NCI-H82 treated with DMSO at 0.1 percent for 48 hours (cell line): ENCODE measurements at regions not wholly inside any gene's neighbourhood (a gene's known extent, or its start where the extent isn't known, plus 50 kb on each side); places are given as distances from the start of the nearest gene placed in this dataset.

Experiments used
- DNase-seq: peaks from one replicate; lab custom pipeline; 2025; ENCODE audit not compliant: unreplicated experiment; lab: John Stamatoyannopoulos, UW

DNA sequence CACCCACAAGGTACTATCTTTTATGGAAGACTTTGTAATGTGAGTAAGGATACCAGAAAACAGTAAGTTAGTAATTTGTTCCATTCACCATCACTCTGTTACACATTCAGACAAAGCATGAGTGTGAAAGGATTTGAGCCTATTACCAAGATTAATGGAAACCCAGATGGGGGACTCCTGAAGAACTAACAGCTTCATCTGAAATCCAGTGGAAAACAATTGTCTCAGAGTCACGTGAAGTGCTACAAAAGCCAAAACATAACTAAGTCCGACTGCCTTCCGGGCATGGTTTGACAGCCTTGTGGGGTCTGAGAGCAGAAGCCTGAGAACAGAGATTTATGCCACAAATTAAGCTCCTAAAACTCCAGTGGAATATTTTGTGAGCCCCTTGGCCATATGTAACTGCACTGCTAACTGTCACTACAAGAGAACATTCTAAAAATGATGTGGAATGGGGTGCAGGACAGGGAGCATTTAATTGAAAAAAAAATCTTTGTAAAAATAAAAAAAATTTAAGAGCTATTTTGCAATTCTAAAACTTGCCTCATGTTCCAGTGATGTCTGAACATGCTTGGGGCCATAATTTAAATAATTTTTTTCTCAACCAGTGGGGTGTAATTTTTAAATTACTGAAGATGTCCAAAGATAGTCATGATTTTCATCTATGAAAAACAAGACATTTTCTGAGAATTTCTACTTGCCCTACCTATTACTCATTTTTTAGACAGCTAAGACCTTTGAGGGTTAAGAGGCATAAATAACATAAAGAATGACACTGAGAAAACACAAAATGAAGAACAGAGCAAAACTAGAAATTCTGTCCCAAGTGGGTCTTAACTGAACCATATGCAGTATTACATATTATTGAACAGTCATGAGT lies 555.0 kb downstream of the INHBA start:
- DNase-seq = peak; percentile 10

GRCh38 chr7:41146429-41146828 lies 556.5 kb downstream of the INHBA start:
- DNase-seq = no peak

DNA sequence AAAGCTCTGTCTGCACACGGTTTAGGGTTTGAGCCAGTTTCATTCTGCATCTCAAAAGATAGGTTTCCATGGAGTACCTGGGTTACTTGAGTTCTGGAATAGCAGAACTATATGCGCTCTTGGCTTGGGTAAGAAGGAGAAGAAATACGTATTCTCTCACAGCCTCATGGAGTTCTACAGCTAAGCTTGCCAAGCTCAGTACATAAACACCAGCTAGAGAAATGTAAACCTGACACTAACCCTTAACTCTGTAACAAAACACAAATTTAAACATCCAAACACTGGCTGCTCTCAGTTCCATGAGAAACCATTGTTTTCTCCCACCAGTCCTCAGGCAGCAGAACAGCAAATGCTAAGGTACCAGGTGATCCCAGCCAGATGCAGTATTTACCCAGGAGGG lies 557.2 kb downstream of the INHBA start:
- DNase-seq = no peak

GRCh38 chr7:41142904-41143473 lies 559.9 kb downstream of the INHBA start:
- no peak for DNase-seq

DNA sequence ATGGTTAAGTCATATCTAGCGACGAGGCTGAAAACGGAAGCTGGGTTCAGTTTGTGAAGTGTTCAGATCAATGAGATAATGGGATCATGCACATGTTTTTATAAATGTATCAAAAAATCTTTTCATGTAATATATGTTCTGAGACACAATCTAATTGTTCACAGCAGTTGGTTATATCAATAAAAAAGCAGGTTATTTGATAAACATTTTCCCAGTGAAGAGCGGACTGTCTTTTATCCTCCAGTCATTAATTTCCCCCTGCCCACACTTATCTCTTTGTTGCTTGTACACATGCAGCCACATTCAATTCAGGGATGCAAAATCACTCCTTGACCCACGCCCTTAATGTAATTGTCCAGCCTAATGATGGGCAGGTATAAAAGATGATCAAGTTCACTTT lies 563.1 kb downstream of the INHBA start:
- DNase-seq = no peak

DNA sequence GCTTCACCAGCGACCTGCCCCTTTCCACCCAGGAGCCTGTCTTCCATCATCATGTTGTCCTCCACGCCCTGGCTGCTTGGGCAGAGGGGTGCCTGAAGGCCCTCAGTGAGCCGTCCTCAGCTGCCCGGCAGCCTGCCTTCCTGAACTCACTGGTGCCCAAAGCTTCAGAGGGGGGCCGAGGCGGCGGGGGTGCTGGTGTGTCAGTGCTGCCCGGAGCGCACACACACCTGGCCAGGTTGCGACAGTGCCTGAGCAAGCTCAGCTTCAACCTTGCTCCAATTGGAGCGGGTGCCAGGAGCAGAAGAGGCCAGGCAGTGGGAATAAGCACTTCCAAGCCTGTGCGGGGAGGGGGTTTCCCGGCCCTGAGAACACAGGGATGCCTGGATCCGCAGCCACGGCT lies 566.3 kb downstream of the INHBA start:
- no peak for DNase-seq

DNA sequence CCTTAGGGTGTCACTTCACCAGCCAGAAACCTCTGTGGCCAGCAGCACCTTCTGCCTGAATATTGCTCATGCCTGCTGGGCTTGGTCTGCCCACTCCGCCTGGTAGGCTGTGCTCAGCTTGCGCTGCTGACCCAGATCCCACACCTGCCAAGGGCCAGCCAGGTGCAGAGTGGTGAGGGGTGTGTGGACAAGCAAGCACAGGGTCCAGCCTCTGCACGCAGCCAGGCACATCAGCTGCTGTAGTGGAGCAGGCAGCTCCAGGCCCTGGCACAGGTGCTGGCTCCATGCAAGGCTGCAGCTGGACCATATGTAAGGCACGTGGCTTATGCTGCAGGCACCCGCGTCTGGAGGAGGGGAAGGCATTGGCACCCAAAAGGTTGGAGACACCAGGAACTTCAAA lies 567.4 kb downstream of the INHBA start:
- DNase-seq = no peak

GRCh38 chr7:41134300-41135255 lies 568.3 kb downstream of the INHBA start:
- DNase-seq = no peak

DNA sequence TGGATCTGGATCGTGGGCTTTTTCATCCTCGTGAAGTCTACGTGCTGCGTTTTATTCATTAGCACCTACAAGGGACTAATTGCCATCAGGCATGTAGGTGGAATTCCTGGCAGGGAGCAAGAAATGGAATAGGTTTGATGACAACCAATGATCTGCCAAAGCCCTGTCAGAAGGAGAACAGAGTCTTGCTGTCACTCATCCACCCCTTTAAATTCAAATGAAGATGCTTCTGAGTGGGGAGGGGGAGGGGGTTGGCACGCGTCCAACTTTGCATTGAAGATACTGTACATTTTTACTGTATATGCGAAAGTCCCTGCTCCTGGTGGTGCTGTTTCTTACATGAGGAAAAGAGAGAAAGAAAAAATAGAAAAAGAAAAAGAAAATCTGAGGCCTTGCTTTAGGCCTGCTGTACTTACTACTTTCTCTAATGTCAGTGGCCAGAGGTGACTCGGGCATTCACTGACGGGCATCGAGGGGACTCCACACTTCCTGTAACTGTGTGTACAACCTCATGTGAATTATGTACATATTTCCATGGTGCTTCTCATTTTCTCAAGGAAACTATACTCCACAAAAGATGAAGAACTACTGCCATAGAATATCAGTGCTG lies 569.1 kb downstream of the INHBA start:
- no peak for DNase-seq

GRCh38 chr7:41131956-41132355 lies 570.9 kb downstream of the INHBA start:
- no peak for DNase-seq

DNA sequence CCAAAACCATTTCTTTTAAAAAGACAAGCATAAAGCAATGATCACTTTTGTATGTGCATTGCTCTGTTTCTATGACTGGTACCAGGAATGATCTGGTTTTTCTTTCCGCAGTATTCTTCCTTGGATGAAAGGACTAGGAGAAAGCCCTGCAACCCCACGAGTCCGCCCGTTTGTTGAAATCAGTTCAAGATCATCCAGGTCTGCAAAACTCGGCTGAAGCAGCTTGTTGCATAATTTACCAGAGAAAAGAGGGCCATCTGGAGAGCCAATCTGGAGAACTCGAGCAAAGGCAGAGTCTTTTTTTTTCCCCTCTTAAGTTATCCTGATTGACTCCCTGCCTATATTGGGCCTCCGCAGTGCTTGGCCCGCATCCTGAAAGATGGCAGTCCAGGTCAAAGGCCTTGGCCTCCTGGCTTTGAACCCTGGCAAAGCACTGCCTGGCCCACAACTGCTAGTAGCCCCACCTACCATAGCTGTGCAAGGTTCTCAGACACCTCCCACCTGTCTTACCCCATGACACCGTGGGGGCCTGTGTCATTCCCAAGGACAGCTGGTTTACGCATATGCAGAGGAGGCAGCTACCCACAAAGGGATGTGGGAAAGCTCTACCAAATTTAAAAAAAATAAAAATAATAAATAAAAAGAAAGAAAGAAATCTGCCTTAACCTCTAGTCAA lies 572.2 kb downstream of the INHBA start:
- peak; percentile 4 for DNase-seq

DNA sequence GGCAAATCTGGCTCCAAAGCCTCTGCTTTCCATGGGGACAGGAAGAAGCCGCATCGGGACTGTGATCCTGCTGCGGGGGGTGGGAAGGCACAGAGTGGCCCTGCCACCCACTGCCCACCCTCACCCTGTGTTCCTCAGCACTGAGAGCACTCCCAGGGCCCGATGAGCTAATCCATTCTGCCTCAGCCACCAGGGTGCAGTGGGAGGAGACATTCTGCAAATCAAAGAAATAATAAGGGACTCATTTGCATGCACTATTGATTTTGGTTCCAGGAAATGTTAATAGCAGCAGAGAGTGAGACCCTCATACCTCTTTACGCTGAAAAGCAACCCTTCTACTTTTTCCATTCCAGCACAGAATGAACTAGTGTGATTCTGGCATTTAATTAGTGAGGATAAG lies 572.8 kb downstream of the INHBA start:
- DNase-seq = no peak

- DNase-seq = no peak
These were observed 577.5 kb downstream of the INHBA start for GRCh38 chr7:41125343-41125742.

- no peak for DNase-seq
These were observed 580.5 kb downstream of the INHBA start for GRCh38 chr7:41122256-41122987.

GRCh38 chr7:41121228-41121627 lies 581.7 kb downstream of the INHBA start:
- DNase-seq = no peak

- no peak for DNase-seq
These were observed 584.4 kb downstream of the INHBA start for GRCh38 chr7:41118486-41118885.

- DNase-seq = no peak
These were observed 585.5 kb downstream of the INHBA start for GRCh38 chr7:41117431-41117830.

DNA sequence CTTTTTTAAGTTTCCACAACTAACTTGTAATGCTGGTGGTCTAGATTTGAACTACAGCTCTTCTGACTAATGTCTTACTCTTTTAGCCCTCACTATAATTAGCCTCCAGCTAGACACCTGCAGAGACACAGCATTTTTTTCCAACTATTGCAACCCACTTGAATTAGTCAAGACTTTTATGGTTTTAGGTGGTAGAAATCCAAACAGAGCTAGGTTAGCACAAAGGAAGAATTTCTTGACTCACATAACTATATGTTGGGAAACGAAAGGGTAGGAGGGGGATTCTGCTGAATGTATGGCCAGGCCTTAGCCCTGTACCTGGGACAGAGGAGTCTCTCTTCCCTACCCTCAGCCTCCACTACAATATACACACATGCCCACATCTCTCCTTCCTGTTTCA lies 586.1 kb downstream of the INHBA start:
- no peak for DNase-seq

DNA sequence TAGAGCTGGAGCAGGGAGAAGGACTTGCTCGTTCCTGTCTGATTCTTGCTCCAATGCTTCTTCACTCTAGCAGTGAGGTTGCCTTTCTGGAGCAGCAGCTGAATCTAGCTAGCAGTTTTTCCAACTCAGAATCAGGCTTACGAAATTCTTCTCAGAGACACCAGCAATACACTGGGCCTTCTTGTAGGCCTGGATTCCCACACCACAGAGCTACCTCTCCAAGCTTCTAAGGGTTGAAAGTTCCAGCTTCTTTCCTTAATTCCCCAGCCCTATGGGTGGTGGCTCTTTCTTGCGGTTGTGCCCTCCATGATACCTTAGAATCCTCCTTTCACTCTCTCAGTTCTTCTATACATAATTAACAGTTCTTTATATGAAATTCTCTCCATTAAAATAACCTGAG lies 586.6 kb downstream of the INHBA start:
- no peak for DNase-seq

DNA sequence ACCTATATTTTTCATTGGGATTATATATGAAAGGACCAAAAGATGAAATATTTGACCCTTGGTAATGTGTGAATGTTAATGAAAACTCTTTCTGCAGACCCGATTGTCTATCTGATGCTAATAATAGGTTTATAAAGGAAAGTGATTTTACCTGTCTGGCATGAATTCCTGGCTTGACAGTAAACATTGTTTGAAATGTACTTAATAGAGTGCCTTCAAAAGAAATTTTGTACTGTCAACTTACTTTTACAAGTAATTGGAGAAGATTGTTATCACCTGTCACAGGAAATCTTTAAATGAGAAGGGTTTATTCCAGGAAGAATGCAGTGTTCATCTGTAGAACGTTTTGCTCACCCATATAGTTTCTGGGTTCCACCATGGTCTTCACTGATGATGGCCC lies 588.2 kb downstream of the INHBA start:
- no peak for DNase-seq
